ENCODE measurements at regions not wholly inside any gene's neighbourhood (a gene's known extent, or its start where the extent isn't known, plus 50 kb on each side); places are given as distances from the start of the nearest gene placed in this dataset.

- DNase-seq (ENCODE audit: low read depth in 1 of 2, low spot score in 1 of 2) (no peak), ATAC-seq (no peak), FAIRE-seq (no peak)
- H3K4me3 ChIP-seq, result no peak overlapping the region
- no peak overlapping the region for H3K4me2 ChIP-seq
- 94% methylated on average over 1 of the region's 1 CpG for WGBS (ENCODE audit: missing lambda C conversion rate)
- ChIA-PET CTCF (no interaction called here), POLR2A (no interaction called here)
- TF ChIP-seq KDM1A (IDR thresholded peaks at IDR 0.05; ENCODE audit: low read depth) (no peak), JUNB (IDR thresholded peaks at IDR 0.05) (no peak), USF2 (IDR thresholded peaks at IDR 0.05) (no peak), MAZ (IDR thresholded peaks at IDR 0.05; ENCODE audit: borderline replicate concordance, low read depth, low read length) (no peak), CBX8 (IDR thresholded peaks at IDR 0.05) (no peak), HEYL (CRISPR knock-in tag; IDR thresholded peaks at IDR 0.05) (no peak), ESRRA (IDR thresholded peaks at IDR 0.05; ENCODE audit: borderline replicate concordance, low read length) (no peak), RARB (CRISPR knock-in tag; IDR thresholded peaks at IDR 0.05) (no peak), NPAS2 (CRISPR knock-in tag; IDR thresholded peaks at IDR 0.05; ENCODE audit: borderline replicate concordance) (no peak), ATOH8 (CRISPR knock-in tag; IDR thresholded peaks at IDR 0.05; ENCODE audit: low read depth) (no peak), KDM5A (IDR thresholded peaks at IDR 0.05) (no peak), NR3C1 (IDR thresholded peaks at IDR 0.05) (no peak), FOSB (CRISPR knock-in tag; IDR thresholded peaks at IDR 0.05) (no peak)
- no peaks in the 10 kb centered on the region for H3K9me3 ChIP-seq
- no peak overlapping the region for H3K27ac ChIP-seq
- no peaks in the 10 kb centered on the region for H3K4me1 ChIP-seq
These were observed 444.2 kb upstream of the LRRC7 start for GRCh38 chr1:69123486-69123885.

GRCh38 chr1:69126796-69127195 lies 440.9 kb upstream of the LRRC7 start:
- DNase-seq (ENCODE audit: low read depth in 1 of 2, low spot score in 1 of 2) (no peak), FAIRE-seq (no peak), ATAC-seq (no peak)
- Histone ChIP-seq H3K27ac (no peak overlapping the region), H3K9me3 (no peaks in the 10 kb centered on the region), H3K4me2 (no peak overlapping the region), H3K4me1 (no peaks in the 10 kb centered on the region), H3K4me3 (no peak overlapping the region)
- 0% methylated on average over 1 of the region's 1 CpG for WGBS (ENCODE audit: missing lambda C conversion rate)
- POLR2A ChIA-PET, result no interaction called here
- CTCF ChIA-PET, result interaction anchor here (1.3 kb wide), 1 partner anchor 17 kb away, joined by 3 read pairs; no protein-coding TSS in a partner anchor
- TF ChIP-seq HOXA7 (CRISPR knock-in tag; IDR thresholded peaks at IDR 0.05) (no peak), BCL3 (IDR thresholded peaks at IDR 0.05) (no peak), BHLHE40 (IDR thresholded peaks at IDR 0.05; ENCODE audit: low read depth, low read length) (no peak), CBX8 (IDR thresholded peaks at IDR 0.05) (no peak), MYC (IDR thresholded peaks at IDR 0.05; ENCODE audit: borderline replicate concordance, low read length) (no peak), SREBF2 (IDR thresholded peaks at IDR 0.05) (no peak), NPAS2 (CRISPR knock-in tag; IDR thresholded peaks at IDR 0.05; ENCODE audit: borderline replicate concordance) (no peak), CHD4 (IDR thresholded peaks at IDR 0.05; ENCODE audit: borderline replicate concordance) (no peak), RCOR1 (IDR thresholded peaks at IDR 0.05; ENCODE audit: low read depth, low read length) (no peak), HOXB5 (CRISPR knock-in tag; IDR thresholded peaks at IDR 0.05) (no peak), FOSL2 (IDR thresholded peaks at IDR 0.05) (no peak), FOSL2 (CRISPR knock-in tag; IDR thresholded peaks at IDR 0.05) (no peak), POLR2A (IDR thresholded peaks at IDR 0.05; ENCODE audit: low read length) (no peak), TFCP2L1 (CRISPR knock-in tag; IDR thresholded peaks at IDR 0.05) (no peak), HDAC2 (IDR thresholded peaks at IDR 0.05) (no peak), ESRRA (IDR thresholded peaks at IDR 0.05; ENCODE audit: borderline replicate concordance, low read length) (no peak), HEYL (CRISPR knock-in tag; IDR thresholded peaks at IDR 0.05) (no peak), E2F6 (IDR thresholded peaks at IDR 0.05; ENCODE audit: borderline replicate concordance, low read depth) (no peak), HOXB13 (CRISPR knock-in tag; IDR thresholded peaks at IDR 0.05; ENCODE audit: low read depth) (no peak), EHMT2 (IDR thresholded peaks at IDR 0.05; ENCODE audit: low read depth) (no peak)

Data from A549 (cell line).